ENCODE measurements at regions not wholly inside any gene's neighbourhood (a gene's known extent, or its start where the extent isn't known, plus 50 kb on each side); places are given as distances from the start of the nearest gene placed in this dataset.

DNA sequence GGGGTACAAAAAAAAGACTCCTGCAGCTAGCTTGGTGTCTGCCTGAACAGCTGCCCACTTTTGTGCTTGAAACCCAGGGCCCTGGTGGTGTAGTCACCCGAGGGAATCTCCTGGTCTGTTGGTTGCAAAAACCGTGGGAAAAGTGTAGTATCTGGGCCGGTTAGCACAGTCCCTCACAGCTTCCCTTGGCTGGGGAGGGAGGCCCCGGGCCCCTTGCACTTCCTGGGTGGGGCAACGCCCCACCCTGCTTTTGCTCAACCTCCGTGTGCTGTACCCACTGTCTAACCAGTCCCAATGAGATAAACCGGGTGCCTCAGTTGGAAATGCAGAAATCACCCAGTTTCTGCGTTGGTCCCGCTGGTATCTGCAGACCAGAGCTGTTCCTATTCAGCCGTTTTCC, 211.7 kb upstream of the ZPLD1 start:
- 100% methylated on average over 7 of the region's 10 CpGs for WGBS (ENCODE audit: low lambda C conversion rate)
- CTCF ChIA-PET, result interaction anchor here (2.6 to 7.3 kb wide), 3 partner anchors 18 to 417 kb away, joined by 8 to 165 read pairs (median 53); no protein-coding TSS in a partner anchor
- H3K4me1 ChIP-seq (ENCODE audit: control insufficient read depth in 1 of 2, insufficient read depth in 2 of 2, low read depth in 1 of 2, low read length in 1 of 2), result peaks cover 2 to 11% of the 10 kb centered on the region in 2 experiments; a peak in 2 of 4 replicates

More for the DNA sequence above, 211.7 kb upstream of the ZPLD1 start:
- H3K9me3 ChIP-seq, result no peaks in the 10 kb centered on the region; the same call in 1 of the 2 replicates
- H3K27ac ChIP-seq (ENCODE audit: low read depth in 2 of 2, low read length in 1 of 2), result no peak overlapping the region
- H4K20me1 ChIP-seq (ENCODE audit: insufficient read depth), result no peaks in the 10 kb centered on the region
- no peaks in the 10 kb centered on the region for H3K27me3 ChIP-seq (ENCODE audit: insufficient read depth)
- no peak overlapping the region for H3K9ac ChIP-seq
- no peak for DNase-seq
- TF ChIP-seq CHD2 (IDR thresholded peaks at IDR 0.05; ENCODE audit: low read length, partially characterized antibody) (no peak), EP300 (IDR thresholded peaks at IDR 0.05; ENCODE audit: borderline replicate concordance in 1 of 2, low read depth in 1 of 2, low read length in 1 of 2) (no peak), JUND (IDR thresholded peaks at IDR 0.05) (no peak), RFX5 (IDR thresholded peaks at IDR 0.05; ENCODE audit: low read length) (no peak), MEF2A (IDR thresholded peaks at IDR 0.05; ENCODE audit: borderline replicate concordance, low read depth) (no peak), SMC3 (IDR thresholded peaks at IDR 0.05; ENCODE audit: low read depth, low read length) (no peak), FOXJ3 (CRISPR knock-in tag; IDR thresholded peaks at IDR 0.05) (no peak), MXI1 (IDR thresholded peaks at IDR 0.05; ENCODE audit: low read depth, low read length) (no peak), GABPA (IDR thresholded peaks at IDR 0.05; ENCODE audit: low read depth) (no peak), NRF1 (IDR thresholded peaks at IDR 0.05; ENCODE audit: low read depth, low read length) (no peak)
- TF ChIP-seq, protein P1, sequence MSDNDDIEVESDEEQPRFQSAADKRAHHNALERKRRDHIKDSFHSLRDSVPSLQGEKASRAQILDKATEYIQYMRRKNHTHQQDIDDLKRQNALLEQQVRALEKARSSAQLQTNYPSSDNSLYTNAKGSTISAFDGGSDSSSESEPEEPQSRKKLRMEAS (IDR thresholded peaks at IDR 0.05; ENCODE audit: low read depth), result no peak
- TF ChIP-seq, protein P2, sequence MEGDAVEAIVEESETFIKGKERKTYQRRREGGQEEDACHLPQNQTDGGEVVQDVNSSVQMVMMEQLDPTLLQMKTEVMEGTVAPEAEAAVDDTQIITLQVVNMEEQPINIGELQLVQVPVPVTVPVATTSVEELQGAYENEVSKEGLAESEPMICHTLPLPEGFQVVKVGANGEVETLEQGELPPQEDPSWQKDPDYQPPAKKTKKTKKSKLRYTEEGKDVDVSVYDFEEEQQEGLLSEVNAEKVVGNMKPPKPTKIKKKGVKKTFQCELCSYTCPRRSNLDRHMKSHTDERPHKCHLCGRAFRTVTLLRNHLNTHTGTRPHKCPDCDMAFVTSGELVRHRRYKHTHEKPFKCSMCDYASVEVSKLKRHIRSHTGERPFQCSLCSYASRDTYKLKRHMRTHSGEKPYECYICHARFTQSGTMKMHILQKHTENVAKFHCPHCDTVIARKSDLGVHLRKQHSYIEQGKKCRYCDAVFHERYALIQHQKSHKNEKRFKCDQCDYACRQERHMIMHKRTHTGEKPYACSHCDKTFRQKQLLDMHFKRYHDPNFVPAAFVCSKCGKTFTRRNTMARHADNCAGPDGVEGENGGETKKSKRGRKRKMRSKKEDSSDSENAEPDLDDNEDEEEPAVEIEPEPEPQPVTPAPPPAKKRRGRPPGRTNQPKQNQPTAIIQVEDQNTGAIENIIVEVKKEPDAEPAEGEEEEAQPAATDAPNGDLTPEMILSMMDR (IDR thresholded peaks at IDR 0.05), result no peak
- TF ChIP-seq, protein P3, sequence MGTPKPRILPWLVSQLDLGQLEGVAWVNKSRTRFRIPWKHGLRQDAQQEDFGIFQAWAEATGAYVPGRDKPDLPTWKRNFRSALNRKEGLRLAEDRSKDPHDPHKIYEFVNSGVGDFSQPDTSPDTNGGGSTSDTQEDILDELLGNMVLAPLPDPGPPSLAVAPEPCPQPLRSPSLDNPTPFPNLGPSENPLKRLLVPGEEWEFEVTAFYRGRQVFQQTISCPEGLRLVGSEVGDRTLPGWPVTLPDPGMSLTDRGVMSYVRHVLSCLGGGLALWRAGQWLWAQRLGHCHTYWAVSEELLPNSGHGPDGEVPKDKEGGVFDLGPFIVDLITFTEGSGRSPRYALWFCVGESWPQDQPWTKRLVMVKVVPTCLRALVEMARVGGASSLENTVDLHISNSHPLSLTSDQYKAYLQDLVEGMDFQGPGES (IDR thresholded peaks at IDR 0.05; ENCODE audit: low read depth, low read length), result no peak
- TF ChIP-seq, protein P4, sequence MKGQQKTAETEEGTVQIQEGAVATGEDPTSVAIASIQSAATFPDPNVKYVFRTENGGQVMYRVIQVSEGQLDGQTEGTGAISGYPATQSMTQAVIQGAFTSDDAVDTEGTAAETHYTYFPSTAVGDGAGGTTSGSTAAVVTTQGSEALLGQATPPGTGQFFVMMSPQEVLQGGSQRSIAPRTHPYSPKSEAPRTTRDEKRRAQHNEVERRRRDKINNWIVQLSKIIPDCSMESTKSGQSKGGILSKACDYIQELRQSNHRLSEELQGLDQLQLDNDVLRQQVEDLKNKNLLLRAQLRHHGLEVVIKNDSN (IDR thresholded peaks at IDR 0.05; ENCODE audit: borderline replicate concordance, low read depth), result no peak
- TF ChIP-seq, protein P5, sequence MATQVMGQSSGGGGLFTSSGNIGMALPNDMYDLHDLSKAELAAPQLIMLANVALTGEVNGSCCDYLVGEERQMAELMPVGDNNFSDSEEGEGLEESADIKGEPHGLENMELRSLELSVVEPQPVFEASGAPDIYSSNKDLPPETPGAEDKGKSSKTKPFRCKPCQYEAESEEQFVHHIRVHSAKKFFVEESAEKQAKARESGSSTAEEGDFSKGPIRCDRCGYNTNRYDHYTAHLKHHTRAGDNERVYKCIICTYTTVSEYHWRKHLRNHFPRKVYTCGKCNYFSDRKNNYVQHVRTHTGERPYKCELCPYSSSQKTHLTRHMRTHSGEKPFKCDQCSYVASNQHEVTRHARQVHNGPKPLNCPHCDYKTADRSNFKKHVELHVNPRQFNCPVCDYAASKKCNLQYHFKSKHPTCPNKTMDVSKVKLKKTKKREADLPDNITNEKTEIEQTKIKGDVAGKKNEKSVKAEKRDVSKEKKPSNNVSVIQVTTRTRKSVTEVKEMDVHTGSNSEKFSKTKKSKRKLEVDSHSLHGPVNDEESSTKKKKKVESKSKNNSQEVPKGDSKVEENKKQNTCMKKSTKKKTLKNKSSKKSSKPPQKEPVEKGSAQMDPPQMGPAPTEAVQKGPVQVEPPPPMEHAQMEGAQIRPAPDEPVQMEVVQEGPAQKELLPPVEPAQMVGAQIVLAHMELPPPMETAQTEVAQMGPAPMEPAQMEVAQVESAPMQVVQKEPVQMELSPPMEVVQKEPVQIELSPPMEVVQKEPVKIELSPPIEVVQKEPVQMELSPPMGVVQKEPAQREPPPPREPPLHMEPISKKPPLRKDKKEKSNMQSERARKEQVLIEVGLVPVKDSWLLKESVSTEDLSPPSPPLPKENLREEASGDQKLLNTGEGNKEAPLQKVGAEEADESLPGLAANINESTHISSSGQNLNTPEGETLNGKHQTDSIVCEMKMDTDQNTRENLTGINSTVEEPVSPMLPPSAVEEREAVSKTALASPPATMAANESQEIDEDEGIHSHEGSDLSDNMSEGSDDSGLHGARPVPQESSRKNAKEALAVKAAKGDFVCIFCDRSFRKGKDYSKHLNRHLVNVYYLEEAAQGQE (IDR thresholded peaks at IDR 0.05; ENCODE audit: low read depth, low read length), result no peak
- no peaks in the 10 kb centered on the region for H3K79me2 ChIP-seq (ENCODE audit: insufficient read depth)
- peaks cover 2% of the 10 kb centered on the region for H3F3A ChIP-seq (replicated peaks; ENCODE audit: insufficient read depth)
- no peak overlapping the region for H3K4me3 ChIP-seq (ENCODE audit: low read depth in 2 of 2, low read length in 1 of 2)
- H3K36me3 ChIP-seq (replicated peaks in 1 of 2; ENCODE audit: control insufficient read depth in 1 of 2, insufficient read depth in 2 of 2, low read length in 1 of 2), result no peaks in the 10 kb centered on the region
- H3K9me2 ChIP-seq, result no peaks in the 10 kb centered on the region
- no peak overlapping the region for H2AFZ ChIP-seq (ENCODE audit: low read depth)
- H3K4me2 ChIP-seq, result no peak overlapping the region
- POLR2A ChIA-PET, result no interaction called here
